ENCODE measurements at regions not wholly inside any gene's neighbourhood (a gene's known extent, or its start where the extent isn't known, plus 50 kb on each side); places are given as distances from the start of the nearest gene placed in this dataset.
"Not testable (repeated sequence)": the region's sequence is repeated elsewhere in the genome, so short reads cannot be mapped to it uniquely, and the experiment has no call there.

- DNase-seq = no peak
Observed at GRCh38 chr2:66306483-66306882, 128.4 kb upstream of the MEIS1 start.

GRCh38 chr2:66305718-66306117 lies 129.2 kb upstream of the MEIS1 start:
- no peak for DNase-seq

GRCh38 chr2:66303471-66303870 lies 131.5 kb upstream of the MEIS1 start:
- DNase-seq = no peak

GRCh38 chr2:66301767-66302140 lies 133.2 kb upstream of the MEIS1 start:
- DNase-seq = no peak

GRCh38 chr2:66301022-66301766 lies 133.7 kb upstream of the MEIS1 start:
- DNase-seq = no peak

- no peak for DNase-seq
Observed at GRCh38 chr2:66283787-66284186, 151.1 kb upstream of the MEIS1 start.

- no peak for DNase-seq
Observed at GRCh38 chr2:66281980-66282379, 152.9 kb upstream of the MEIS1 start.

GRCh38 chr2:66279024-66279423 lies 155.9 kb upstream of the MEIS1 start:
- DNase-seq = no peak

GRCh38 chr2:66275984-66276383 lies 158.9 kb upstream of the MEIS1 start:
- DNase-seq = no peak

- no peak for DNase-seq
Observed at GRCh38 chr2:66273933-66274490, 160.9 kb upstream of the MEIS1 start.

GRCh38 chr2:66272751-66273150 lies 162.2 kb upstream of the MEIS1 start:
- no peak for DNase-seq

GRCh38 chr2:66271777-66272176 lies 163.1 kb upstream of the MEIS1 start:
- no peak for DNase-seq

- no peak for DNase-seq
Observed at GRCh38 chr2:66270247-66270646, 164.7 kb upstream of the MEIS1 start.

GRCh38 chr2:66269166-66269565 lies 165.8 kb upstream of the MEIS1 start:
- no peak for DNase-seq

GRCh38 chr2:66268756-66269155 lies 166.2 kb upstream of the MEIS1 start:
- no peak for DNase-seq

- no peak for DNase-seq
Observed at GRCh38 chr2:66264354-66264753, 170.6 kb upstream of the MEIS1 start.

- no peak for DNase-seq
Observed at GRCh38 chr2:66255867-66256266, 179.1 kb upstream of the MEIS1 start.

- DNase-seq = no peak
Observed at GRCh38 chr2:66255136-66255535, 179.8 kb upstream of the MEIS1 start.

GRCh38 chr2:66253066-66253465 lies 181.9 kb upstream of the MEIS1 start:
- no peak for DNase-seq

GRCh38 chr2:66252109-66252508 lies 182.8 kb upstream of the MEIS1 start:
- no peak for DNase-seq

GRCh38 chr2:66251573-66251972 lies 183.4 kb upstream of the MEIS1 start:
- no peak for DNase-seq

- not testable (repeated sequence) for DNase-seq
Observed at GRCh38 chr2:66249089-66249488, 185.8 kb upstream of the MEIS1 start.

- DNase-seq = not testable (repeated sequence)
Observed at GRCh38 chr2:66243809-66244208, 191.1 kb upstream of the MEIS1 start.

GRCh38 chr2:66242888-66243287 lies 192.0 kb upstream of the MEIS1 start:
- DNase-seq = not testable (repeated sequence)
